ENCODE measurements at regions not wholly inside any gene's neighbourhood (a gene's known extent, or its start where the extent isn't known, plus 50 kb on each side); places are given as distances from the start of the nearest gene placed in this dataset.
"Not testable (repeated sequence)": the region's sequence is repeated elsewhere in the genome, so short reads cannot be mapped to it uniquely, and the experiment has no call there.

- no peak for DNase-seq
Observed at GRCh38 chr20:1845163-1845523, 50.1 kb upstream of the SIRPA start.

- DNase-seq = peak; percentile 68
Observed at GRCh38 chr20:1844325-1845162, 50.7 kb upstream of the SIRPA start.

GRCh38 chr20:1842281-1842680 lies 52.9 kb upstream of the SIRPA start:
- DNase-seq = peak; percentile 24

GRCh38 chr20:1841554-1842140 lies 53.6 kb upstream of the SIRPA start:
- DNase-seq = no peak

GRCh38 chr20:1840817-1841553 lies 54.2 kb upstream of the SIRPA start:
- DNase-seq = no peak

- not testable (repeated sequence) for DNase-seq
Observed at GRCh38 chr20:1839376-1840317, 55.6 kb upstream of the SIRPA start.

GRCh38 chr20:1838556-1839279 lies 56.5 kb upstream of the SIRPA start:
- no peak for DNase-seq

- no peak for DNase-seq
Observed at GRCh38 chr20:1835186-1836035, 59.8 kb upstream of the SIRPA start.

- no peak for DNase-seq
Observed at GRCh38 chr20:1833728-1834726, 61.2 kb upstream of the SIRPA start.

GRCh38 chr20:1833216-1833615 lies 62.0 kb upstream of the SIRPA start:
- no peak for DNase-seq

GRCh38 chr20:1832634-1833033 lies 62.6 kb upstream of the SIRPA start:
- no peak for DNase-seq

GRCh38 chr20:1831606-1832005 lies 63.6 kb upstream of the SIRPA start:
- no peak for DNase-seq

GRCh38 chr20:1831096-1831495 lies 64.1 kb upstream of the SIRPA start:
- DNase-seq = no peak

- no peak for DNase-seq
Observed at GRCh38 chr20:1830240-1830639, 65.0 kb upstream of the SIRPA start.

- no peak for DNase-seq
Observed at GRCh38 chr20:1829531-1829930, 65.7 kb upstream of the SIRPA start.

GRCh38 chr20:1828786-1829131 lies 66.4 kb upstream of the SIRPA start:
- no peak for DNase-seq

- DNase-seq = no peak
Observed at GRCh38 chr20:1827974-1828785, 67.0 kb upstream of the SIRPA start.

GRCh38 chr20:1827510-1827973 lies 67.7 kb upstream of the SIRPA start:
- no peak for DNase-seq

- DNase-seq = no peak
Observed at GRCh38 chr20:1825938-1826445, 69.2 kb upstream of the SIRPA start.
